CD4-positive, CD25-positive, alpha-beta regulatory T cell (primary cell): ENCODE measurements at regions not wholly inside any gene's neighbourhood (a gene's known extent, or its start where the extent isn't known, plus 50 kb on each side); places are given as distances from the start of the nearest gene placed in this dataset.

Experiments used
- ATAC-seq, 2 donors: fragments of 150-1000 bp; cut with Tn5 transposase; one replicate each; pipeline ENCODE4 v1.10.0; 2021; ENCODE audit warnings: low read depth in 2 of 2, moderate number of reproducible peaks in 2 of 2, moderate library complexity in 1 of 2
- DNase-seq, 3 donors: peaks; one replicate each; pipeline versions ENCODE4 v3.0.0 to v3.0.0-alpha.2; 2012 to 2022; ENCODE audit warnings: mixed read lengths in 1 of 3
- H3K27ac ChIP-seq: one replicate; pipeline ENCODE4 v1.7.0; 2013; ENCODE audit warnings: mild to moderate bottlenecking, low read length; ENCODE audit not compliant: insufficient read depth, poor library complexity, severe bottlenecking
- H3K27me3 ChIP-seq: one replicate; pipeline ENCODE4 v1.7.0; 2013; ENCODE audit warnings: low read length; ENCODE audit not compliant: control insufficient read depth, insufficient read depth
- H3K36me3 ChIP-seq: one replicate; pipeline ENCODE4 v1.7.0; 2013; ENCODE audit warnings: mild to moderate bottlenecking, low read length, moderate library complexity; ENCODE audit not compliant: control insufficient read depth, insufficient read depth
- H3K4me1 ChIP-seq: 2 replicates; pipeline ENCODE4 v1.7.0; 2013; ENCODE audit warnings: mild to moderate bottlenecking, low read length; ENCODE audit not compliant: insufficient read depth, control insufficient read depth, poor library complexity, severe bottlenecking
- H3K4me3 ChIP-seq: one replicate; pipeline ENCODE4 v1.7.0; 2013; ENCODE audit warnings: low read depth, mild to moderate bottlenecking, low read length, moderate library complexity
- H3K9me3 ChIP-seq, 2 experiments: 1 replicate in 1 of 2; 2 replicates in 1 of 2; pipeline ENCODE4 v1.7.0; 2013; ENCODE audit warnings: low read length in 2 of 2, mild to moderate bottlenecking in 1 of 2, moderate library complexity in 1 of 2; ENCODE audit not compliant: control insufficient read depth in 2 of 2
- H3K27ac Mint-ChIP-seq, 3 donors: one replicate each; pipeline ENCODE4 v1.8.0; 2020 to 2022; ENCODE audit warnings: mild to moderate bottlenecking in 3 of 3, mixed read lengths in 3 of 3, moderate library complexity in 2 of 3
- H3K27me3 Mint-ChIP-seq: one replicate; pipeline ENCODE4 v1.8.0; 2022; ENCODE audit warnings: mild to moderate bottlenecking, mixed read lengths
- H3K36me3 Mint-ChIP-seq: one replicate; pipeline ENCODE4 v1.8.0; 2020; ENCODE audit warnings: mixed read lengths
- H3K4me1 Mint-ChIP-seq, 4 donors: one replicate each; pipeline ENCODE4 v1.8.0; 2020 to 2022; ENCODE audit warnings: mixed read lengths in 4 of 4, mild to moderate bottlenecking in 1 of 4
- H3K4me3 Mint-ChIP-seq, 4 donors: one replicate each; pipeline ENCODE4 v1.8.0; 2020 to 2022; ENCODE audit warnings: mild to moderate bottlenecking in 4 of 4, mixed read lengths in 4 of 4, moderate library complexity in 3 of 4
- H3K9me3 Mint-ChIP-seq, 7 donors: one replicate each; pipeline ENCODE4 v1.8.0; 2020 to 2022; ENCODE audit warnings: mixed read lengths in 7 of 7, mild to moderate bottlenecking in 3 of 7, moderate library complexity in 2 of 7

GRCh38 chr6:20348041-20348440, 53.6 kb upstream of the E2F3 start:
- ATAC-seq (no peak), DNase-seq (no peak)
- Mint-ChIP-seq H3K27me3 (peaks cover 24% of the 10 kb centered on the region), H3K4me3 (no peak overlapping the region), H3K4me1 (peaks cover 0 to 8% (median 6%) of the 10 kb centered on the region in 4 donors), H3K9me3 (peaks cover 0 to under 1% (median 0%) of the 10 kb centered on the region in 7 donors), H3K36me3 (no peaks in the 10 kb centered on the region), H3K27ac (no peak overlapping the region)
- H3K36me3 ChIP-seq, result no peaks in the 10 kb centered on the region
- H3K27ac ChIP-seq, result no peak overlapping the region
- peaks cover 2% of the 10 kb centered on the region for H3K27me3 ChIP-seq
- H3K4me1 ChIP-seq, result no peaks in the 10 kb centered on the region
- no peak overlapping the region for H3K4me3 ChIP-seq
- peaks cover 0 to 3% of the 10 kb centered on the region in 2 experiments for H3K9me3 ChIP-seq

DNA sequence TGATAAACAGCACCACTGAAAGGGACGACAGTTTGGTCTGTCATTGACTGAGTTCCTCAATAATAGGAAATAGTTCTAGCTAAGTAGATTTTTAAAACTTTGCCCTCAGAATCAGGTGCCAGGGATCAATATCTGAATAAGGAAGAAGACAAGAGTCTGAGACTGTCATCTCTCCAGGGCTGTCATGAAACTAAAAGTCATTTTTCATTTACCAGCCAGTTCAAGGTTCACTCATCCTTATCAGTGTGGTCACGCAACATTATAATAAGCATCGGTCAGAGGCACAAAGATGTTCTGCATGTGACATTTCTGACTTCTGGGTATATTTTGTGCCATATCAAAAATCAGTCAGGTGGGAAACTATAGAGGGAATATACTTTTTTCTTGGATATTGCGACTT, 52.5 kb upstream of the E2F3 start:
- Histone ChIP-seq H3K4me3 (no peak overlapping the region), H3K27ac (no peak overlapping the region), H3K27me3 (peaks cover 2% of the 10 kb centered on the region), H3K4me1 (no peaks in the 10 kb centered on the region), H3K36me3 (no peaks in the 10 kb centered on the region), H3K9me3 (peaks cover 0 to 5% of the 10 kb centered on the region in 2 experiments)
- Mint-ChIP-seq H3K9me3 (peaks cover 0 to 2% (median 0%) of the 10 kb centered on the region in 7 donors), H3K36me3 (no peaks in the 10 kb centered on the region), H3K4me3 (no peak overlapping the region), H3K27me3 (peaks cover 22% of the 10 kb centered on the region), H3K4me1 (peaks cover 0 to 6% (median 3%) of the 10 kb centered on the region in 4 donors), H3K27ac (no peak overlapping the region)
- no peak for DNase-seq
- no peak for ATAC-seq

- Mint-ChIP-seq H3K9me3 (peaks cover 0 to 5% (median 0%) of the 10 kb centered on the region in 7 donors), H3K27ac (no peak overlapping the region), H3K4me3 (no peak overlapping the region), H3K36me3 (no peaks in the 10 kb centered on the region), H3K4me1 (peaks cover 0 to 6% (median 3%) of the 10 kb centered on the region in 4 donors), H3K27me3 (peaks cover 13% of the 10 kb centered on the region)
- no peak overlapping the region for H3K27ac ChIP-seq
- no peak for DNase-seq
- no peaks in the 10 kb centered on the region for H3K36me3 ChIP-seq
- no peaks in the 10 kb centered on the region for H3K4me1 ChIP-seq
- H3K4me3 ChIP-seq, result no peak overlapping the region
- peaks cover 2% of the 10 kb centered on the region for H3K27me3 ChIP-seq
- H3K9me3 ChIP-seq, result peaks cover 0 to 5% of the 10 kb centered on the region in 2 experiments
- ATAC-seq, result no peak
Measured at GRCh38 chr6:20350215-20350614, 51.5 kb upstream of the E2F3 start.

DNA sequence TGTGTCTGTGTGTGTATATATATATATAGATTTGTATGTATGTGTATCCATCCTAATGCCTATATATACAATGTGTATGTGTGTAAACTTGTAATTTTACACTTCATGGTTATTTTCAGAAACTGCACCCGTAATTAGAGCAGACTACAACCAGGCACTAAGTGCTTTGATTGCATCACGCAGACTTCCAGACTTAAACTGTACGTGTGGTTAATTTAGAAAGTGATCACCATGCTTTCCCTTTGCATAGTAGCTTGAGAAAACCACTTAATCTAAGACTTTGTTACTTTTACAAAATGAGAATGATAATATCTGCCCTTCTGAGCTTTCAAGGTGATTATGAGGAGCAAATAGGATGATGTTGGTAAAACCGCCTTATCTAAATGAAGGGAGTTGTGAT, 50.1 kb upstream of the E2F3 start:
- DNase-seq (no peak), ATAC-seq (no peak)
- Histone ChIP-seq H3K4me3 (no peak overlapping the region), H3K4me1 (no peaks in the 10 kb centered on the region), H3K9me3 (peaks cover 0 to 5% of the 10 kb centered on the region in 2 experiments), H3K36me3 (no peaks in the 10 kb centered on the region), H3K27me3 (peaks cover 2% of the 10 kb centered on the region), H3K27ac (no peak overlapping the region)
- peaks cover 0 to 5% (median 2%) of the 10 kb centered on the region in 7 donors for H3K9me3 Mint-ChIP-seq
- H3K4me1 Mint-ChIP-seq, result peaks cover 0 to 6% (median 3%) of the 10 kb centered on the region in 4 donors
- H3K4me3 Mint-ChIP-seq, result no peak overlapping the region
- no peaks in the 10 kb centered on the region for H3K36me3 Mint-ChIP-seq
- peak overlapping the region in 1 of 3 donors; percentile 0 for H3K27ac Mint-ChIP-seq
- peaks cover 11% of the 10 kb centered on the region for H3K27me3 Mint-ChIP-seq
